ENCODE measurements at regions not wholly inside any gene's neighbourhood (a gene's known extent, or its start where the extent isn't known, plus 50 kb on each side); places are given as distances from the start of the nearest gene placed in this dataset.

DNA sequence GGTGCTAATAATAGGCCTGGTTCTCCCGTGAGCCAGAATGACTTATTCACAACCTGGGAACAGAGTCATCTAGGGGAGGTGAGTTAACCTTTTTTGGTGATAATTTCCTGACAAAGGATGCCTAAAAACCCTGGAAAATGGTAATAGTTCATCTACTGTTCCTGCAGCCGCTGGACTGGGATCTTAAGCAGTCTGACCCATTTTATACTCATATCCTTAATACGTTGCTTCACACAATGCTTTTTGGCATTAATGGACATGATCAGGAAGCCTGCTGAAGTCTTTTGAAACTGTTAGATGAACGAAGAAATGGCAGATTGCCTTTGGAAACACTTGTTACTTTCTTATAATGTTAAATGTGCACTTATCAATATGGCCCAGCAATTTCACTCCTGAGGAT is 81.9 kb upstream of the BMP2 start:
- Histone ChIP-seq H3K36me3 (replicated peaks in 1 of 2; ENCODE audit: control insufficient read depth in 2 of 2, insufficient read depth in 2 of 2, low read length in 2 of 2) (no peaks in the 10 kb centered on the region), H4K8ac (ENCODE audit: low read depth, low read length) (no peak overlapping the region), H4K91ac (ENCODE audit: low read depth, low read length, poor library complexity) (no peak overlapping the region), H3K27ac (replicated peaks; ENCODE audit: low read length) (no peak overlapping the region), H3K14ac (ENCODE audit: low read length) (no peak overlapping the region), H3K9me3 (replicated peaks in 1 of 2; ENCODE audit: control insufficient read depth in 2 of 2, insufficient read depth in 1 of 2, low read depth in 1 of 2, low read length in 2 of 2) (no peaks in the 10 kb centered on the region), H3K4me3 (ENCODE audit: low read length in 2 of 2) (no peak overlapping the region), H2AFZ (ENCODE audit: low read length) (no peak overlapping the region), H3K23ac (ENCODE audit: low read depth, low read length, poor library complexity) (no peak overlapping the region), H2BK120ac (ENCODE audit: low read depth, low read length) (no peak overlapping the region), H3K79me1 (ENCODE audit: low read depth, low read length) (no peaks in the 10 kb centered on the region), H3K9ac (ENCODE audit: low read depth, low read length, poor library complexity) (no peak overlapping the region), H3K4ac (ENCODE audit: low read length) (no peak overlapping the region), H2BK15ac (ENCODE audit: low read length) (no peak overlapping the region), H3K4me2 (ENCODE audit: insufficient read depth, low read length, poor library complexity, severe bottlenecking) (no peak overlapping the region), H2BK12ac (ENCODE audit: low read length) (no peak overlapping the region), H2AK5ac (ENCODE audit: low read depth, low read length) (no peak overlapping the region), H3K4me1 (ENCODE audit: control insufficient read depth in 2 of 2, insufficient read depth in 1 of 2, low read depth in 1 of 2, low read length in 2 of 2) (peaks cover 0 to 2% of the 10 kb centered on the region in 2 donors), H3K27me3 (ENCODE audit: control insufficient read depth in 3 of 3, insufficient read depth in 3 of 3, low read depth in 1 of 3, low read length in 3 of 3) (no peaks in the 10 kb centered on the region), H2BK5ac (ENCODE audit: low read length) (no peak overlapping the region), H3K18ac (ENCODE audit: low read length) (no peak overlapping the region)
- no peak for DNase-seq (ENCODE audit: low spot score)
- no CpG with 5 or more reads among the region's 4 CpGs for WGBS, 2 donors (ENCODE audit: extremely low coverage in 2 of 2, insufficient read length in 2 of 2, insufficient replicate concordance in 1 of 2)

DNA sequence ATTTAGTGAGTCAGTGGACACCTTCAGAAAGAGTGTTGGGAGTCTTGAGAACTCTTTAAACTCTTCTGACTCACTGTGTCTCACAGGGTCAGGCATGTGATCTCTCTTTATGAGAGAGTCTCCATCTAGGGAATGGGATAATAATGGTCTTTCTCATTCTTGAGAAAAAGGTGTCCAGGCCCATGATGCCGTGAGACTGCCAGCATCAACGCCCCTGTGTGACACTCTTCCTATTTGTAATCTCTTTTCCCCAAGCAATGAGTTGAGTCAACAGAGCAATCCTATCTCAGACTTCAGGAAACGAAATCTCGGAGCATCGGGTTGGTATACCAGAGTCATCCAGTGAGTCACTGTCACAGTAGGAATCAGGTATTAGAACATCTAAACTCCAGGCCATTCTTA is 82.3 kb upstream of the BMP2 start:
- no peak overlapping the region for H3K14ac ChIP-seq (ENCODE audit: low read length)
- H4K91ac ChIP-seq (ENCODE audit: low read depth, low read length, poor library complexity): no peak overlapping the region
- no peaks in the 10 kb centered on the region for H3K9me3 ChIP-seq (replicated peaks in 1 of 2; ENCODE audit: control insufficient read depth in 2 of 2, insufficient read depth in 1 of 2, low read depth in 1 of 2, low read length in 2 of 2)
- H2BK12ac ChIP-seq (ENCODE audit: low read length): no peak overlapping the region
- H4K8ac ChIP-seq (ENCODE audit: low read depth, low read length): no peak overlapping the region
- DNase-seq (ENCODE audit: low spot score): no peak
- no peak overlapping the region for H2AK5ac ChIP-seq (ENCODE audit: low read depth, low read length)
- no peak overlapping the region for H2BK120ac ChIP-seq (ENCODE audit: low read depth, low read length)
- no peaks in the 10 kb centered on the region for H3K79me1 ChIP-seq (ENCODE audit: low read depth, low read length)
- no peaks in the 10 kb centered on the region for H3K36me3 ChIP-seq (replicated peaks in 1 of 2; ENCODE audit: control insufficient read depth in 2 of 2, insufficient read depth in 2 of 2, low read length in 2 of 2)
- no peak overlapping the region for H3K4me3 ChIP-seq (ENCODE audit: low read length in 2 of 2)
- no peak overlapping the region for H2AFZ ChIP-seq (ENCODE audit: low read length)
- H3K4ac ChIP-seq (ENCODE audit: low read length): no peak overlapping the region
- no peak overlapping the region for H3K9ac ChIP-seq (ENCODE audit: low read depth, low read length, poor library complexity)
- H3K18ac ChIP-seq (ENCODE audit: low read length): no peak overlapping the region
- H3K4me1 ChIP-seq (ENCODE audit: control insufficient read depth in 2 of 2, insufficient read depth in 1 of 2, low read depth in 1 of 2, low read length in 2 of 2): peaks cover 0 to 2% of the 10 kb centered on the region in 2 donors
- H3K4me2 ChIP-seq (ENCODE audit: insufficient read depth, low read length, poor library complexity, severe bottlenecking): no peak overlapping the region
- no peak overlapping the region for H3K27ac ChIP-seq (replicated peaks; ENCODE audit: low read length)
- WGBS, 2 donors (ENCODE audit: extremely low coverage in 2 of 2, insufficient read length in 2 of 2, insufficient replicate concordance in 1 of 2): no CpG with 5 or more reads among the region's 5 CpGs
- no peak overlapping the region for H2BK15ac ChIP-seq (ENCODE audit: low read length)
- no peak overlapping the region for H2BK5ac ChIP-seq (ENCODE audit: low read length)
- no peak overlapping the region for H3K23ac ChIP-seq (ENCODE audit: low read depth, low read length, poor library complexity)
- no peaks in the 10 kb centered on the region for H3K27me3 ChIP-seq (ENCODE audit: control insufficient read depth in 3 of 3, insufficient read depth in 3 of 3, low read depth in 1 of 3, low read length in 3 of 3)

DNA sequence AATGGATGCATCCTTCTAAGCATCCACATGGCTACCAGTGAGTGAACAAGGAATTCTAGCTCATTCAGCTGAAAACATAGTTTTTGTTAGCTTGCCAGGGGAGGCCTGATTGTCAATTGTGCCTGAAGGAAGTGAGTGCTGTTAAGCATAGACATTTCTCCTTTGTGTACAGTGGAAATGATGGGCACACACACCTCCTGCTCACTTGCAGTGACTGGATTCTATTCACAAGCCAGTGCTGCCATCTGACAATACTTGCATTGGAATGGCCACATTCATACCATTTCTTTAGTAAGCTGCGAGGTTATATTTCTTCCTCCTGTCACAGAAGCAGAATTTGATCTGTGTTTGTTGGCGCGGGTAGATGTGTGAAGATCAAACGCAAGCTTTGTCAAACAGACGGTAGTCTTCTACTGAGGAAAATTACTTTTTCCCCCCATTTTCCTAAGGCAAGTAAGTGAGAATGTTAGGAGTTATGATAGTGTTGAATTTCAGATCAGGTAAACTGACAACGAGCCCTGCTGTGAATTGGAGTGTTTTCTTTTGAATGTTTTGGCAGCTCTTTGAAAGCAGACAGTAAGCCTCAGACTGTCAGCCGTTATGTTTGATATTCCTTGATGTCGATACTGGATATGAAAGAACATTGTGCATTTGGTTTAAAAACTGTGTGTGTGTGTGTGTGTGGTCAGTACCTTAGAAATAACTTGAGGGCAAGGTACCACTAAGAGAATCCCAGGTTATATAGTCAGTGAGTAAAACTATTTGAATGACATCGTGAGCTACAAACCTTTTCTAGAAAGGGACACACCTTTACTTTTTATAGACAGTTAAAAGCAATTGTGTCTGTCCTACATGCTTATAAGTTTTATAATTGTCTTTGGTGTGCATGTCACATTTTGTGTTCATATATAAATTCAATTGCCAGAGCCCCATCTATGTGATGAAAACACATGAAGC is 84.2 kb upstream of the BMP2 start:
- H2BK5ac ChIP-seq (ENCODE audit: low read length): no peak overlapping the region
- H3K4me2 ChIP-seq (ENCODE audit: insufficient read depth, low read length, poor library complexity, severe bottlenecking): no peak overlapping the region
- H3K4me1 ChIP-seq (ENCODE audit: control insufficient read depth in 2 of 2, insufficient read depth in 1 of 2, low read depth in 1 of 2, low read length in 2 of 2): peaks cover 0 to 2% of the 10 kb centered on the region in 2 donors
- no peaks in the 10 kb centered on the region for H3K36me3 ChIP-seq (replicated peaks in 1 of 2; ENCODE audit: control insufficient read depth in 2 of 2, insufficient read depth in 2 of 2, low read length in 2 of 2)
- no peak overlapping the region for H3K18ac ChIP-seq (ENCODE audit: low read length)
- no peak overlapping the region for H3K9ac ChIP-seq (ENCODE audit: low read depth, low read length, poor library complexity)
- no peak overlapping the region for H4K91ac ChIP-seq (ENCODE audit: low read depth, low read length, poor library complexity)
- no peak overlapping the region for H2AK5ac ChIP-seq (ENCODE audit: low read depth, low read length)
- no peak overlapping the region for H2AFZ ChIP-seq (ENCODE audit: low read length)
- H3K9me3 ChIP-seq (replicated peaks in 1 of 2; ENCODE audit: control insufficient read depth in 2 of 2, insufficient read depth in 1 of 2, low read depth in 1 of 2, low read length in 2 of 2): no peaks in the 10 kb centered on the region
- H3K27me3 ChIP-seq (ENCODE audit: control insufficient read depth in 3 of 3, insufficient read depth in 3 of 3, low read depth in 1 of 3, low read length in 3 of 3): no peaks in the 10 kb centered on the region
- no peaks in the 10 kb centered on the region for H3K79me1 ChIP-seq (ENCODE audit: low read depth, low read length)
- H4K8ac ChIP-seq (ENCODE audit: low read depth, low read length): no peak overlapping the region
- no peak overlapping the region for H3K4me3 ChIP-seq (ENCODE audit: low read length in 2 of 2)
- no peak overlapping the region for H2BK15ac ChIP-seq (ENCODE audit: low read length)
- H3K14ac ChIP-seq (ENCODE audit: low read length): no peak overlapping the region
- H3K4ac ChIP-seq (ENCODE audit: low read length): no peak overlapping the region
- no peak overlapping the region for H3K23ac ChIP-seq (ENCODE audit: low read depth, low read length, poor library complexity)
- no peak overlapping the region for H3K27ac ChIP-seq (replicated peaks; ENCODE audit: low read length)
- H2BK120ac ChIP-seq (ENCODE audit: low read depth, low read length): no peak overlapping the region
- no peak for DNase-seq (ENCODE audit: low spot score)
- no peak overlapping the region for H2BK12ac ChIP-seq (ENCODE audit: low read length)
- WGBS, 2 donors (ENCODE audit: extremely low coverage in 2 of 2, insufficient read length in 2 of 2, insufficient replicate concordance in 1 of 2): no CpG with 5 or more reads among the region's 9 CpGs

DNA sequence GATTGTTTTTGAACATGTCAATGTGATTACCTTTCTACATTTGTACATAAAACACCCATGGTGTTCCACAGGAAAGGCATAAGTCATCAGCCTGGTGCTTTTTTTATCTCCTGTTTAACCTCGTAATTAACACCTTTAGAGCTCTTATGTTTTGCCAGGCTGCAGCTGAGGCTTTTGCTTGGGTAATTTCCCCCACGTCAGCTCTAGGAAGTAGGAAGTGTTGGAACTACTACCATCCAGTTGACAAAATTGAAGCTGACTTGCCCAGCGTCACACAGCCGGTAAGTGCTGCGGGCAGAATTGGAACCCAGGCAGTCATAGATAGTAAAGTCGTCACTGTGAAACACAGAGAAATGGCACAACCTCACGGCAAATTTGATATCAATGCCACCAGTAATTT is 86.6 kb upstream of the BMP2 start:
- H2AK5ac ChIP-seq (ENCODE audit: low read depth, low read length): no peak overlapping the region
- no CpG with 5 or more reads among the region's 7 CpGs for WGBS, 2 donors (ENCODE audit: extremely low coverage in 2 of 2, insufficient read length in 2 of 2, insufficient replicate concordance in 1 of 2)
- H3K79me1 ChIP-seq (ENCODE audit: low read depth, low read length): no peaks in the 10 kb centered on the region
- H2BK120ac ChIP-seq (ENCODE audit: low read depth, low read length): no peak overlapping the region
- H3K36me3 ChIP-seq (replicated peaks in 1 of 2; ENCODE audit: control insufficient read depth in 2 of 2, insufficient read depth in 2 of 2, low read length in 2 of 2): no peaks in the 10 kb centered on the region
- no peak for DNase-seq (ENCODE audit: low spot score)
- no peak overlapping the region for H3K4ac ChIP-seq (ENCODE audit: low read length)
- no peak overlapping the region for H2BK15ac ChIP-seq (ENCODE audit: low read length)
- H2BK12ac ChIP-seq (ENCODE audit: low read length): no peak overlapping the region
- no peak overlapping the region for H3K4me3 ChIP-seq (ENCODE audit: low read length in 2 of 2)
- no peak overlapping the region for H4K8ac ChIP-seq (ENCODE audit: low read depth, low read length)
- no peak overlapping the region for H2AFZ ChIP-seq (ENCODE audit: low read length)
- H3K23ac ChIP-seq (ENCODE audit: low read depth, low read length, poor library complexity): no peak overlapping the region
- H3K27ac ChIP-seq (replicated peaks; ENCODE audit: low read length): no peak overlapping the region
- peaks cover 0 to 2% of the 10 kb centered on the region in 2 donors for H3K4me1 ChIP-seq (ENCODE audit: control insufficient read depth in 2 of 2, insufficient read depth in 1 of 2, low read depth in 1 of 2, low read length in 2 of 2)
- H3K14ac ChIP-seq (ENCODE audit: low read length): no peak overlapping the region
- no peak overlapping the region for H4K91ac ChIP-seq (ENCODE audit: low read depth, low read length, poor library complexity)
- no peaks in the 10 kb centered on the region for H3K27me3 ChIP-seq (ENCODE audit: control insufficient read depth in 3 of 3, insufficient read depth in 3 of 3, low read depth in 1 of 3, low read length in 3 of 3)
- no peak overlapping the region for H3K9ac ChIP-seq (ENCODE audit: low read depth, low read length, poor library complexity)
- H3K4me2 ChIP-seq (ENCODE audit: insufficient read depth, low read length, poor library complexity, severe bottlenecking): no peak overlapping the region
- H2BK5ac ChIP-seq (ENCODE audit: low read length): no peak overlapping the region
- no peaks in the 10 kb centered on the region for H3K9me3 ChIP-seq (replicated peaks in 1 of 2; ENCODE audit: control insufficient read depth in 2 of 2, insufficient read depth in 1 of 2, low read depth in 1 of 2, low read length in 2 of 2)
- no peak overlapping the region for H3K18ac ChIP-seq (ENCODE audit: low read length)
